ENCODE measurements at regions not wholly inside any gene's neighbourhood (a gene's known extent, or its start where the extent isn't known, plus 50 kb on each side); places are given as distances from the start of the nearest gene placed in this dataset.

DNA sequence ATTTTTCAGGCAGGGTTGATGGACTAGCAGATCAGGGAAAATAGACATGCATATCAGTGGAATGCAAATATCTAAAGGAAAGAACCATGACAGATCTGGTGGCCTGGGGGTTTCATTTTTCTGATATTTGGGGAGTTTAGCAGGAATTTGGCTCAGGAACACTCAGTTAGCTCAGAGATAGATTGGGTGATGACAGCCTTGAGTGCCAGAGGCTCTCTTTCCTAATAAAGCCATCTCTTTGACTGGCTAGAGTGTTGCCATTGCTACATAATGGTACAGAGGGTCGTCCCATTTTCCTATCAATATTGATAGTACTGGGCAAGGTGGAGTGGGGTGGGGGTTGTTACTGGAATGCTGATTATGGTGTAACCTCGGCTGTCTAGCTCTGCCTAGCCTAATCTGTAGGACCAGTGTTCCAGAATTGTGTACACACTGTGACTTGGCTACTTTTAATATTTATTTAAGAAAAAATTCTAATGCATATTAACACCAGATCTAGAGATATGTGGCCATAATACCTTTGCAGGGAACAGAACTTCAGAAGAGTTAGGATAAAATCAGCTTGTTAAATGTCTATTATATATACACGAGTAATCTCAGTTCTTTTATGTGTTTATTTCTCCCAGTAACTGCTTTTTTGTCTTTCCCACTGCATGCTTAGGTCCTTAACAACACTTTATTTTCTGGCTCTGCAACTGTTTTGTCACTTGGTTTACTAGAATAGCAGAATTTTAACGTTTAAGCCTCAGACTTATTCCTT is 145.0 kb upstream of the SPOCK3 start:
- no peaks in the 10 kb centered on the region for H3K4me1 Mint-ChIP-seq (ENCODE audit: low read depth)
- TF ChIP-seq CTCF (IDR thresholded peaks at IDR 0.05) = no peak
- no peak overlapping the region for H3K4me3 Mint-ChIP-seq
- no peak overlapping the region for H3K27ac Mint-ChIP-seq
- DNase-seq = no peak
- no peaks in the 10 kb centered on the region for H3K27me3 Mint-ChIP-seq (ENCODE audit: insufficient read depth)
- no peaks in the 10 kb centered on the region for H3K36me3 Mint-ChIP-seq (ENCODE audit: low read depth)
- peaks cover 18% of the 10 kb centered on the region for H3K9me3 Mint-ChIP-seq

DNA sequence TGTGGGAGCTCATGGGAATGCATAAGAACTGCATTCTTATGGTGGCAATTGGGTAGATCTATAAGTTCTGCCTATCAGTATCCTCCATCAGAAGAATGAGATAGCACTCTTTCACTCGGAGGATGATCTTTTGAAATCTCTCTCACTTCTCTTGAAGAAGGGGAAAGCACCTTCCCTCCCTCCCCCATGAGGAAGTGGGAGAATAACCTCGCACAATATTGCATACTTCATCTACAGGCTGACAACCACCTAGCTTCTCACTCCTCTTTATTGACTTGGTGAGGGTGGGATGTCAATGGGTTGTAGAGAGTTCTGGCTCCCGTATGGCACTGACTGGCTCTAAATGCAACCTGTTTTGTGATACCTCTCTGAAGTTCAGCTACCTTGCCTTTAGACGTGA is 146.7 kb upstream of the SPOCK3 start:
- H3K27ac Mint-ChIP-seq = no peak overlapping the region
- no peak for TF ChIP-seq CTCF (IDR thresholded peaks at IDR 0.05)
- H3K4me1 Mint-ChIP-seq (ENCODE audit: low read depth) = no peaks in the 10 kb centered on the region
- H3K4me3 Mint-ChIP-seq = no peak overlapping the region
- H3K36me3 Mint-ChIP-seq (ENCODE audit: low read depth) = no peaks in the 10 kb centered on the region
- DNase-seq = no peak
- peaks cover 24% of the 10 kb centered on the region for H3K9me3 Mint-ChIP-seq
- H3K27me3 Mint-ChIP-seq (ENCODE audit: insufficient read depth) = no peaks in the 10 kb centered on the region

- no peak for DNase-seq
- H3K9me3 Mint-ChIP-seq = peaks cover 23% of the 10 kb centered on the region
- no peak overlapping the region for H3K4me3 Mint-ChIP-seq
- TF ChIP-seq CTCF (IDR thresholded peaks at IDR 0.05) = no peak
- no peaks in the 10 kb centered on the region for H3K27me3 Mint-ChIP-seq (ENCODE audit: insufficient read depth)
- H3K4me1 Mint-ChIP-seq (ENCODE audit: low read depth) = no peaks in the 10 kb centered on the region
- no peaks in the 10 kb centered on the region for H3K36me3 Mint-ChIP-seq (ENCODE audit: low read depth)
- H3K27ac Mint-ChIP-seq = no peak overlapping the region
Observed at GRCh38 chr4:167383291-167383690, 149.0 kb upstream of the SPOCK3 start.

DNA sequence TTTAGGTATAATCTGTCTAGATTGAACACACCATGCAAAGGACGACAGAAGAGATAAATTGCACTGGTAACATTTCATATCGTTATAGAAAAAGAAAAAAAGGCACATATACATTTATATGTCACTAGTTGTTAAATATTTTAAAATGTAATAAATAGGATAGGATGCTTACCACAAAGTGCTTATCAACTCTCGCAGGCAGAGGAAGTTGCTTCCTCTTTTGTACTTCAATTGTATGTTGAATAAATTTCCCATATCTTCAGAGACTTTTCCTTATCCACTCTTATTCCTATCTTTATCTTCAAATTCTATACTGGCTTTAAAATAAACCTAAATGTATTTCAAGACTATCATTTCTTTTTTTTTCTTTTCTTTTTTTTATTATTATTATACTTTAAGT is 163.3 kb upstream of the SPOCK3 start:
- H3K4me1 Mint-ChIP-seq (ENCODE audit: low read depth) = no peaks in the 10 kb centered on the region
- no peaks in the 10 kb centered on the region for H3K27me3 Mint-ChIP-seq (ENCODE audit: insufficient read depth)
- H3K9me3 Mint-ChIP-seq = peaks cover 17% of the 10 kb centered on the region
- H3K27ac Mint-ChIP-seq = no peak overlapping the region
- H3K36me3 Mint-ChIP-seq (ENCODE audit: low read depth) = no peaks in the 10 kb centered on the region
- no peak for TF ChIP-seq CTCF (IDR thresholded peaks at IDR 0.05)
- DNase-seq = no peak
- no peak overlapping the region for H3K4me3 Mint-ChIP-seq

DNA sequence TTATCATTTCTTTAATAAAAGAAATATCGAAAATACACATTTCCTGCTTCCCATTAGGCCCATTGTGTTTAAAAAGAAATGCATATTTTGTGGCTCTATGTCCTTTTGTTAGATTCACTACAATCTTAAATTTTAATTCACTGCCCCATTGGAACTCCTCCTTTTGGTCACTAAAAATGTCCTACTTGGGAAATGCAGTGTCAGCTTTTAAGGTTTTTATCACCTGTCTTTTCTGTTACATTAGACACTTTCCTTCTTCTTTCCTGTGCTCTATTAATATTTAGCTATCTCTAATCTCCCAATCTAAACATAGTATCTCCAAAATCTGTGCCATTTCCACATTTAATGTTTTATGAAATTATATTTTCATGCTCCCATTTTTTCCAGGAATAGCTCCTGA is 164.9 kb upstream of the SPOCK3 start:
- Mint-ChIP-seq H3K9me3 (peaks cover 18% of the 10 kb centered on the region), H3K27ac (no peak overlapping the region), H3K27me3 (ENCODE audit: insufficient read depth) (no peaks in the 10 kb centered on the region), H3K4me1 (ENCODE audit: low read depth) (no peaks in the 10 kb centered on the region), H3K4me3 (no peak overlapping the region), H3K36me3 (ENCODE audit: low read depth) (no peaks in the 10 kb centered on the region)
- TF ChIP-seq CTCF (IDR thresholded peaks at IDR 0.05) = no peak
- DNase-seq = no peak

Data from HFFc6 (cell line).